HEK293 (cell line): ENCODE measurements at regions not wholly inside any gene's neighbourhood (a gene's known extent, or its start where the extent isn't known, plus 50 kb on each side); places are given as distances from the start of the nearest gene placed in this dataset.

Experiments used
- CTCF ChIA-PET: fragments of 350-600 bp; formaldehyde crosslinking; extraction: SDS; loops from one replicate; lab custom pipeline; 2021; ENCODE audit warnings: antibody characterized with exemption; lab: Yijun Ruan, JAX
- POLR2A ChIA-PET: fragments of 300-600 bp; formaldehyde crosslinking; extraction: SDS; loops from one replicate; lab custom pipeline; 2020; ENCODE audit warnings: antibody characterized with exemption, inconsistent platforms; lab: Yijun Ruan, JAX
- H3K27ac ChIP-seq: fragments of 200-500 bp; sonication (Bioruptor generic); 2 replicates; pipeline ENCODE4 v1.5.1; 2014; ENCODE audit warnings: low read depth, low read length, control low read depth, inconsistent platforms; ENCODE audit errors: extremely low read depth
- H3K36me3 ChIP-seq, 2 experiments: fragments of 200-500 bp in 1 of 2; sonication (Bioruptor generic) in 1 of 2; 1 replicate in 1 of 2; 2 replicates in 1 of 2; pipeline ENCODE4 v1.5.1; 2014 to 2017; ENCODE audit warnings: inconsistent platforms in 2 of 2, low read length in 2 of 2; ENCODE audit not compliant: control insufficient read depth in 2 of 2, insufficient read depth in 1 of 2
- H3K4me1 ChIP-seq: fragments of 200-500 bp; sonication (Bioruptor generic); 2 replicates; pipeline ENCODE4 v1.5.1; 2014; ENCODE audit warnings: mild to moderate bottlenecking, low read length, inconsistent platforms; ENCODE audit not compliant: control insufficient read depth, insufficient read depth
- H3K4me3 ChIP-seq: 2 replicates; pipeline ENCODE4 v1.5.1; 2011; ENCODE audit warnings: low read depth, mild to moderate bottlenecking, control low read depth, low read length, moderate library complexity
- H3K9me3 ChIP-seq: fragments of 200-500 bp; sonication (Bioruptor generic); 2 replicates; pipeline ENCODE4 v1.5.1; 2014; ENCODE audit warnings: low read depth, low read length, inconsistent platforms; ENCODE audit not compliant: control insufficient read depth, insufficient read depth
- GLIS1 ChIP-seq: fragments of 450-650 bp; formaldehyde crosslinking; IDR thresholded peaks from 2 replicates; pipeline ENCODE4 v1.5.1; 2016; ENCODE audit warnings: missing biosample characterization, missing genetic modification characterization
- KLF1 ChIP-seq: fragments of 450-650 bp; formaldehyde crosslinking; IDR thresholded peaks from 2 replicates; pipeline ENCODE4 v1.5.1; 2016; ENCODE audit warnings: missing biosample characterization, missing genetic modification characterization
- KLF8 ChIP-seq: fragments of 450-650 bp; formaldehyde crosslinking; IDR thresholded peaks from 2 replicates; pipeline ENCODE4 v1.5.1; 2016; ENCODE audit warnings: missing biosample characterization, missing genetic modification characterization
- KLF9 ChIP-seq: fragments of 450-650 bp; formaldehyde crosslinking; IDR thresholded peaks from 2 replicates; pipeline ENCODE4 v1.5.1; 2016; ENCODE audit warnings: missing biosample characterization, missing genetic modification characterization, low read depth
- PBX3 ChIP-seq: sonication (generic); formaldehyde crosslinking; IDR thresholded peaks from 2 replicates; pipeline ENCODE4 v1.8.1; 2022; ENCODE audit warnings: mild to moderate bottlenecking, moderate library complexity, missing genetic modification reagents
- PRDM1 ChIP-seq: fragments of 450-650 bp; formaldehyde crosslinking; IDR thresholded peaks from 2 replicates; pipeline ENCODE4; 2016; ENCODE audit warnings: missing biosample characterization, missing genetic modification characterization
- ZBTB17 ChIP-seq: fragments of 450-650 bp; formaldehyde crosslinking; IDR thresholded peaks from 2 replicates; pipeline ENCODE4 v1.5.1; 2016; ENCODE audit warnings: missing biosample characterization, missing genetic modification characterization
- ZBTB26 ChIP-seq: fragments of 450-650 bp; formaldehyde crosslinking; optimal IDR thresholded peaks from 2 replicates; pipeline ENCODE3; 2016; ENCODE audit warnings: missing biosample characterization, mild to moderate bottlenecking, missing genetic modification characterization
- ZIC2 ChIP-seq: fragments of 450-650 bp; formaldehyde crosslinking; IDR thresholded peaks from 2 replicates; pipeline ENCODE4 v1.5.1; 2016; ENCODE audit warnings: missing biosample characterization, missing genetic modification characterization
- ZNF175 ChIP-seq: fragments of 450-650 bp; formaldehyde crosslinking; IDR thresholded peaks from 2 replicates; pipeline ENCODE4 v1.5.1; 2016; ENCODE audit warnings: missing biosample characterization, missing genetic modification characterization
- ZNF223 ChIP-seq: fragments of 450-650 bp; formaldehyde crosslinking; IDR thresholded peaks from 2 replicates; pipeline ENCODE4 v1.5.1; 2016; ENCODE audit warnings: missing biosample characterization, missing genetic modification characterization
- ZNF24 ChIP-seq: fragments of 450-650 bp; formaldehyde crosslinking; IDR thresholded peaks from 2 replicates; pipeline ENCODE4 v1.5.1; 2016; ENCODE audit warnings: missing biosample characterization, missing genetic modification characterization
- ZNF26 ChIP-seq: fragments of 450-650 bp; formaldehyde crosslinking; IDR thresholded peaks from 2 replicates; pipeline ENCODE4 v1.5.1; 2016; ENCODE audit warnings: missing biosample characterization, missing genetic modification characterization
- ZNF266 ChIP-seq: fragments of 450-650 bp; formaldehyde crosslinking; IDR thresholded peaks from 2 replicates; pipeline ENCODE4 v1.5.1; 2016; ENCODE audit warnings: missing biosample characterization, missing genetic modification characterization, low read depth
- ZNF324 ChIP-seq: fragments of 450-650 bp; formaldehyde crosslinking; IDR thresholded peaks from 2 replicates; pipeline ENCODE4 v1.5.1; 2016; ENCODE audit warnings: missing biosample characterization, missing genetic modification characterization
- ZNF518A ChIP-seq: fragments of 450-650 bp; formaldehyde crosslinking; conservative IDR thresholded peaks from 2 replicates; pipeline ENCODE4 v1.5.1; 2016; ENCODE audit warnings: low read depth, missing biosample characterization, missing genetic modification characterization
- ZNF768 ChIP-seq: fragments of 450-650 bp; formaldehyde crosslinking; IDR thresholded peaks from 2 replicates; pipeline ENCODE4 v1.5.1; 2018; ENCODE audit warnings: missing biosample characterization, mild to moderate bottlenecking, missing genetic modification characterization
- ZNF830 ChIP-seq: fragments of 450-650 bp; IDR thresholded peaks from 2 replicates; pipeline ENCODE4 v1.5.0; 2018; ENCODE audit warnings: missing biosample characterization, missing genetic modification characterization, low read depth, mild to moderate bottlenecking, moderate library complexity
- ZSCAN4 ChIP-seq: fragments of 450-650 bp; formaldehyde crosslinking; IDR thresholded peaks from 2 replicates; pipeline ENCODE4 v1.5.1; 2017; ENCODE audit warnings: missing biosample characterization, missing genetic modification characterization

GRCh38 chr5:147175516-147176097 is 59.2 kb upstream of the STK32A start (continued):
- TF ChIP-seq ZNF266 (no peak), ZIC2 (no peak), ZBTB17 (tag by site-specific recombination) (no peak), ZBTB26 (tag by site-specific recombination) (no peak)

GRCh38 chr5:147176422-147176821 is 58.4 kb upstream of the STK32A start:
- Histone ChIP-seq H3K4me1 (no peaks in the 10 kb centered on the region), H3K9me3 (no peaks in the 10 kb centered on the region), H3K27ac (no peak overlapping the region), H3K36me3 (no peaks in the 10 kb centered on the region), H3K4me3 (no peak overlapping the region)
- CTCF ChIA-PET, result interaction anchor here (5.7 kb wide), 1 partner anchor 12 kb away, joined by 40 read pairs; no protein-coding TSS in a partner anchor
- TF ChIP-seq ZNF768, result no peak
- TF ChIP-seq PBX3 (CRISPR knock-in tag), result no peak
- no peak for TF ChIP-seq ZNF26
- no peak for TF ChIP-seq ZNF24 (tag by site-specific recombination)
- no peak for TF ChIP-seq KLF1 (tag by site-specific recombination)
- no peak for TF ChIP-seq ZSCAN4 (tag by site-specific recombination)
- no peak for TF ChIP-seq ZNF324 (tag by site-specific recombination)
- no peak for TF ChIP-seq ZNF223 (tag by site-specific recombination)
- TF ChIP-seq ZNF830 (tag by site-specific recombination), result no peak
- POLR2A ChIA-PET, result no interaction called here

GRCh38 chr5:147177125-147177840 is 57.5 kb upstream of the STK32A start:
- POLR2A ChIA-PET, result no interaction called here
- Histone ChIP-seq H3K36me3 (no peaks in the 10 kb centered on the region), H3K27ac (no peak overlapping the region), H3K9me3 (no peaks in the 10 kb centered on the region), H3K4me3 (no peak overlapping the region), H3K4me1 (no peaks in the 10 kb centered on the region)
- no peak for TF ChIP-seq KLF8
- TF ChIP-seq ZNF518A, result no peak
- TF ChIP-seq KLF9 (tag by site-specific recombination), result no peak
- TF ChIP-seq ZNF324 (tag by site-specific recombination), result no peak
- TF ChIP-seq PRDM1, result no peak
- peak; percentile 62; the same call in 1 of the 2 replicates for TF ChIP-seq GLIS1 (tag by site-specific recombination)
- no peak for TF ChIP-seq ZNF175 (tag by site-specific recombination)
- TF ChIP-seq ZNF830 (tag by site-specific recombination), result no peak
- CTCF ChIA-PET, result interaction anchor here (0.7 to 5.7 kb wide), 2 partner anchors 11 to 335 kb away, joined by 3 to 40 read pairs; no protein-coding TSS in a partner anchor
